Activated T-helper 1 cell treated with anti-CD3 and anti-CD28 coated beads, Interleukin-12 subunit alpha, Interleukin-12 subunit beta, Interleukin-2, Interleukin-4 antibody, amounts not matched to agents 30 ng/mL and 10 ng/mL and 1 ng/mL, durations not matched to agents 14 hours and 24 hours and 36 hours (primary cell): ENCODE measurements at regions not wholly inside any gene's neighbourhood (a gene's known extent, or its start where the extent isn't known, plus 50 kb on each side); places are given as distances from the start of the nearest gene placed in this dataset.

Experiments used
- DNase-seq: peaks from one replicate; pipeline ENCODE4 v3.0.0; 2021; ENCODE audit warnings: low spot score
- H3K27ac Mint-ChIP-seq: one replicate; pipeline ENCODE4 v1.8.0; 2021; ENCODE audit warnings: mild to moderate bottlenecking, mixed read lengths
- H3K27me3 Mint-ChIP-seq: one replicate; pipeline ENCODE4 v1.8.0; 2022; ENCODE audit warnings: mild to moderate bottlenecking, moderate library complexity, mixed read lengths; ENCODE audit not compliant: insufficient read depth
- H3K36me3 Mint-ChIP-seq: one replicate; pipeline ENCODE4 v1.8.0; 2021; ENCODE audit warnings: low read depth, mixed read lengths
- H3K4me1 Mint-ChIP-seq: one replicate; pipeline ENCODE4 v1.8.0; 2021; ENCODE audit warnings: low read depth, mixed read lengths
- H3K4me3 Mint-ChIP-seq: one replicate; pipeline ENCODE4 v1.8.0; 2021; ENCODE audit warnings: mild to moderate bottlenecking, moderate library complexity, mixed read lengths
- H3K9me3 Mint-ChIP-seq: one replicate; pipeline ENCODE4 v1.8.0; 2021; ENCODE audit warnings: mixed read lengths
- intact Hi-C: fragments of 100-400 bp; cut with micrococcal nuclease; formaldehyde crosslinking; loops from one replicate; pipeline ENCODE4 v1.15.1; 2024

DNA sequence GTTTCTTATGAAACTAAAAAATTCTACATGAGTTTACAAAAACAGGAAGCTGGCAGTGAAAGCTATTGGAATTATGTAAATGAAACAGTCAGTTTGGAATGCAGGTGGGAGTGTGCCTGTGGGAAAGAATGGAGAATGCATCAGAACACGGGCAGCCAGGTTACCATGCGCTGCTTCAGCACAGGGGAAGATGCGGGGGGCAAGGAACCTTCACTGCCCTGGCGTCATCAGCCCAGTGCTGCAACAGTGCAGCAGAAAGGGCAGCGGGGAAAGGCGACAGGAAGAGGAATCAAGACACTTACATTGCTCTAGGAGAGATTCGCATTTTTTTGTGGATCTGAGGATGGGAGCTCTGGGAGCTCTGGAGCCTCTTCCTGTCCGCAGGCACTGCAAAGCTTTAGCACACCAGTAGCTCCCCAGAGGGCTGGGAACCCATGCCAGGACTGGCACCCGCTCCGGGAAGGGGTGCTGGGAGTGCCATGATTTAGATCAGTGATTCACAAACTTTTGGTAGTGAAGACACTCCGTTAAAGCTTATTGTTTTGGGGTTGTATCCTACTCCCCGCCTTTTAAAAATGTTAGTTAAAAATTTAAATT lies 64.1 kb upstream of the WDR26 start:
- peaks cover 3% of the 10 kb centered on the region for H3K36me3 Mint-ChIP-seq
- peaks cover 13% of the 10 kb centered on the region for H3K9me3 Mint-ChIP-seq
- peaks cover 1% of the 10 kb centered on the region for H3K27me3 Mint-ChIP-seq
- H3K4me3 Mint-ChIP-seq, result peak overlapping the region; percentile 59
- intact Hi-C loops, result loop anchor here (1.0 to 10.0 kb wide), 12 partner anchors 9 to 966 kb away; partner anchors contain the start of genes CNIH4 and DEGS1
- H3K4me1 Mint-ChIP-seq, result peaks cover 64% of the 10 kb centered on the region
- DNase-seq, result no peak
- H3K27ac Mint-ChIP-seq, result peak overlapping the region; percentile 97

DNA sequence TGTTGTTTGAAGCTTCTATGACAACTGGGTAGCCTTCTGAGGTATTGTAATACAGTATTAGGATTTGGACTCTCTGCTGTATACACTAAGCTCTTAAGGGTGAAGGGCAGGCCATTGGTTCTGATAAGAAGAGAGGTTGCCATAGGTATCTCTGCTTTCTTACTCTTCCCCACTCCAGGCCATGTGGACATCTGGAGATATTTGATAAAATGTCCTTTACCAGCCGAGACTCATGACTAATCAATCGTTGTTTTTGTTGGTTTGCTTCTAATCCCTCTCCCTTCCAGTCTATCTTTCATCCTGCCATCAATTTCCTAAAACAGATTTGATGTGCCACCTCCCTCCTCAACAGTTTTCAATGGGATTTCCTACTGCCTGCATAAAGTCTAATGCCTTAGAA lies 64.6 kb upstream of the WDR26 start:
- H3K36me3 Mint-ChIP-seq, result peaks cover 3% of the 10 kb centered on the region
- peaks cover 68% of the 10 kb centered on the region for H3K4me1 Mint-ChIP-seq
- H3K9me3 Mint-ChIP-seq, result peaks cover 13% of the 10 kb centered on the region

DNA sequence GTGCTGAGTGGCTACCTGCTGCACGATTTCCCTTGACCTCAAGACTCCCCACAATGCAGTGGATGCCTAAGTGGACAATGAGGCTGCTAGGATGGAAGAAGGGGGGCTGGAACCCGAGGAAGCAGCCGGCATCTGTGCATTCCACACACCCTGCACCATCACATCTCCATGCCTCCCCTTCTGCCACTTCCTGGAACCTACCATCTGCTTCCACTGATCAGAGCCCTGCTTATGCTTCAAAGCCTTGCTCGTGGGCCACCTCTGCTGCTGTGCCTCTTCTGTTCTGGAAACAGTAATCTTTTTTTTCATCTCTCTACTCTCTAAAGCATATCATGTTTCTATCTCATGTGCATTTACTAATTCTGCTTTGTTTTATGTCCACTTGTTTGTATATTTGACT lies 66.2 kb upstream of the WDR26 start:
- peaks cover 3% of the 10 kb centered on the region for H3K36me3 Mint-ChIP-seq
- peak overlapping the region; percentile 1 for H3K27ac Mint-ChIP-seq
- H3K4me1 Mint-ChIP-seq, result peaks cover 65% of the 10 kb centered on the region
- peaks cover 13% of the 10 kb centered on the region for H3K9me3 Mint-ChIP-seq
- no peak overlapping the region for H3K4me3 Mint-ChIP-seq
- intact Hi-C loops, result loop anchor here (5.0 kb wide), 1 partner anchor 1377 kb away; no protein-coding TSS in a partner anchor
- peaks cover 1% of the 10 kb centered on the region for H3K27me3 Mint-ChIP-seq
- no peak for DNase-seq

More for the DNA sequence above, 64.6 kb upstream of the WDR26 start:
- H3K27me3 Mint-ChIP-seq, result peaks cover 1% of the 10 kb centered on the region
- H3K4me3 Mint-ChIP-seq, result no peak overlapping the region
- H3K27ac Mint-ChIP-seq, result peak overlapping the region; percentile 80
- DNase-seq, result no peak
- intact Hi-C loops, result loop anchor here (2.0 to 10.0 kb wide), 6 partner anchors 44 to 966 kb away; partner anchors contain the start of genes CNIH4 and DEGS1

DNA sequence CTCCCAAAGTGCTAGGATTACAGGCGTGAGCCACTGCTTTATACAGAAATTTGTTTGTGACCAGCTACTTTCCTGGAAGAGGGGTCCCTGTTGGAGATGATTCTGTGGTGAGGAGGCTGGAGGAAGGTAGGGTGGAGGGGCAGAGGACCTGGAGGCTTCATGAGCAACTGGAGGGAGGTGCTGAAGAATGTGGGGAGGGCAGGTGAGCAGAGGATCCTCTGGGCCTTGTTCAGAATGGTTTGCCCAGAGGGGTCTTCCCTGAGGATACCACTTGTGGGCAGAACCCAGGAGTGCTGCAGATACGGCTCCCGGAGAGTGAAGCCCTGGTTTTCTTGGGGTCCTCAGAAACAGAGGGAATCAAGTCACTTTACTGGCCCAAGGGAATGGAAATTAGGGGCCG lies 67.2 kb upstream of the WDR26 start:
- Mint-ChIP-seq H3K36me3 (peaks cover 3% of the 10 kb centered on the region), H3K4me3 (no peak overlapping the region), H3K4me1 (peaks cover 63% of the 10 kb centered on the region), H3K27me3 (peaks cover 1% of the 10 kb centered on the region), H3K27ac (no peak overlapping the region), H3K9me3 (peaks cover 9% of the 10 kb centered on the region)
- intact Hi-C loops, result loop anchor here (5.0 kb wide), 1 partner anchor 1375 kb away; no protein-coding TSS in a partner anchor
- DNase-seq, result no peak

DNA sequence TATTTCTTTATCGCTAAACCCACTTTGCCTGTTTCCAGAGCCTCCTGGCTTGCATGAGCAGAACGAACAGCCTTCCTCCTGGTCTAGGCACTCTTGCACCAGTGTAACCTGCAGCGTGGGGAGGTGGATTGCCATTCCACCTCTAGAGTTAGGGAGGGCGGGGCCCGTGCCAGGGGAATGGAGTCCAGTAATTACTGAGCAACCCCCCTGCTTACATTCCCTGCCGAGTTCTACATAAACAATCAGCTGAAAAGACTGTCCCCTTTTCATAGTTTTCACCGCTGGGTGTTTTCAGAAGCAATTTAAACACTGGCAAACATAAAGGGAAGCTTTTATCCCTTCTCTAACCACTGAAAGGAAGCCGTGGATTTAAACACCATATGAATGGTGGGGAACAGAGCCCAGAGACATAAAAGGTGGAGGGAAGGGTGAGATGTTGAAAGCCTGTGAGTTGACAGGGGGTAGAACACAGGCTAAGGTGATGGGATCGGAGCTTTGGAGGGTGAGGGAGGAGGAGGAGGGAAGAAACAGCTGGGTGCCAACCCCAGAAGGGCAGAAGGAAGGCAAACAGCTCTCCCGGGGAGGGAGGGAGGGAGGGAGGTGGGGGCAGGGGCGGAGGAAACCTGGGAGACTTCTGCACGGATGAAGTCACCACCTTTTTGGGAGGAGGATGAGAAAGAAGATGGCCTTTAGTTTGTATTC lies 68.0 kb upstream of the WDR26 start:
- DNase-seq, result no peak
- no peak overlapping the region for H3K4me3 Mint-ChIP-seq
- peaks cover 55% of the 10 kb centered on the region for H3K4me1 Mint-ChIP-seq
- H3K27ac Mint-ChIP-seq, result peak overlapping the region; percentile 2
- intact Hi-C loops, result loop anchor here (5.0 kb wide), 1 partner anchor 1375 kb away; no protein-coding TSS in a partner anchor
- H3K27me3 Mint-ChIP-seq, result peaks cover 1% of the 10 kb centered on the region
- H3K36me3 Mint-ChIP-seq, result peaks cover 2% of the 10 kb centered on the region
- H3K9me3 Mint-ChIP-seq, result peaks cover 4% of the 10 kb centered on the region

- H3K27me3 Mint-ChIP-seq, result peaks cover 1% of the 10 kb centered on the region
- DNase-seq, result no peak
- no peaks in the 10 kb centered on the region for H3K36me3 Mint-ChIP-seq
- no peaks in the 10 kb centered on the region for H3K9me3 Mint-ChIP-seq
- intact Hi-C loops, result loop anchor here (5.0 kb wide), 1 partner anchor 1374 kb away; no protein-coding TSS in a partner anchor
- H3K4me1 Mint-ChIP-seq, result peaks cover 47% of the 10 kb centered on the region
- H3K4me3 Mint-ChIP-seq, result peak overlapping the region; percentile 53
- no peak overlapping the region for H3K27ac Mint-ChIP-seq
Observed at GRCh38 chr1:224503161-224504118, 68.8 kb upstream of the WDR26 start.

- no peak overlapping the region for H3K27ac Mint-ChIP-seq
Observed at GRCh38 chr1:224504297-224505041, 69.9 kb upstream of the WDR26 start.

DNA sequence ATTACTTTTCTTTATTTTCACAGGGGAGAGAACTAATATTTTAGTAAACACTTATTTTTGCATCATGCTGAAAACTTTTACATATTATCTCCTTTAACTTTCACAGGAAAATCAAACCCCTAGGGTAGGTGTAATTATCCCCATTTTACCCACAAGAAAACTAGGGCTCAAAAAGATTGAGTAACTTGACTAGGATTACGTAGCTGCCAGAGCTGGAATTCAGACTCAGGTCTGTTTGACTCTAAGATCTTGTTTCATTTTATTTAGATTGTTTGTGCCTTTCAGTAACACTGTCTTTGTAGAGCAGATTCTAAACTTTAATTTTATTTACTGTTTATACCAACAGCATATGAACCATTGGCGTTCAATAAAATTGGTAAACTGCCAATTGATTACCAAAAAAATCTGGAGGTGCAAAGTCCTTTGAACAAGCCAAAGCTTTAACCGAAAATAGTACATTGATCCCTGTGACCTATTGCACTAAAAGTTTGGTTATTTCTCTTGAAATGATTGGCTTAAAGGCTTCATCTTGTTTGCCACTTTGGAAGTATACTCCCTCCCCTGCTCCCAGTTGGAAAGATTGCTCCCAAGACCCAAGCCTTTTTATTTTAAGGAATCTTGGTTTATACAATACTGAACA lies 71.0 kb upstream of the WDR26 start:
- Mint-ChIP-seq H3K27me3 (no peaks in the 10 kb centered on the region), H3K4me1 (peaks cover 46% of the 10 kb centered on the region)
- intact Hi-C loops, result no loop called here

More at GRCh38 chr1:224504297-224505041, 69.9 kb upstream of the WDR26 start:
- no peak overlapping the region for H3K4me3 Mint-ChIP-seq
- no peaks in the 10 kb centered on the region for H3K36me3 Mint-ChIP-seq
- intact Hi-C loops, result loop anchor here (5.0 kb wide), 1 partner anchor 1373 kb away; no protein-coding TSS in a partner anchor
- peaks cover under 1% of the 10 kb centered on the region for H3K27me3 Mint-ChIP-seq
- no peaks in the 10 kb centered on the region for H3K9me3 Mint-ChIP-seq
- no peak for DNase-seq
- H3K4me1 Mint-ChIP-seq, result peaks cover 43% of the 10 kb centered on the region

GRCh38 chr1:224506141-224506814 lies 71.7 kb upstream of the WDR26 start:
- Mint-ChIP-seq H3K9me3 (no peaks in the 10 kb centered on the region), H3K4me1 (peaks cover 46% of the 10 kb centered on the region), H3K36me3 (no peaks in the 10 kb centered on the region), H3K27ac (no peak overlapping the region), H3K4me3 (no peak overlapping the region), H3K27me3 (no peaks in the 10 kb centered on the region)
- intact Hi-C loops, result no loop called here
- no peak for DNase-seq

More for the DNA sequence above, 71.0 kb upstream of the WDR26 start:
- H3K27ac Mint-ChIP-seq, result no peak overlapping the region
- H3K36me3 Mint-ChIP-seq, result no peaks in the 10 kb centered on the region
- H3K4me3 Mint-ChIP-seq, result no peak overlapping the region
- H3K9me3 Mint-ChIP-seq, result no peaks in the 10 kb centered on the region
- DNase-seq, result no peak

DNA sequence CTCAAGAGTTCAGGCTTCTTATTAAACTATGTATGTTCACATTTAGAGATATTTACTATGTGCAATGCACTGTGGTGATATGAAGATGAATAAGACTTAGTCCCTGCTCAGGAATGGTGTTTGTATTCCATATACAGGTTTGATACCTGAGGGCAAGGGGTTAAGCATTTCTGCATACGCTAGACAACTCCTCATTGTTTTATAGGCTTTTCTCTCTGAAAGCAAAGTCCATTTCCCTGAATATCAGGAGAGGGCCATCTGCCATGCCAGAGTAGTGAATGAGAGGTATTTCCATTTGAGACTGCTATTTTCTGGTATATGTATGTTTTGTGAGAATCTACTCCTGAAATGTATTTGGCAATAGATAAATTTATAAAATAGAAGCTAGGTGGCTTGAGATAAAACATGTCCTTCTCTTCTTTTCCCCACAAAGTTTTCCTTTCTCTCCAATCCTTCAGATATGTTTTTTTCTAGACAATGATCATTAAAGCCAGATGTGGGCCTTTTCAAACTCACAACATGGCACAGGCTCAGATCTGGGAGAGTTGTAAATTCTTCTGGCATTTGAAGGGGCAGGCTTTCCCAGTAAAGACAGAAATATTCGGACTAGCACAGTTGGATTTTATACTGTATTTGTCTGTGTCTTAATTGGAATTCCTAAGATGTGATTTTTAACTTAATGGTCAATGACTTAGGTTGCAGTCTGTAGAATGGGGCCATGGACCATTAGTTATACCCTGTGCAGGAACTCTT lies 73.3 kb upstream of the WDR26 start:
- Mint-ChIP-seq H3K9me3 (no peaks in the 10 kb centered on the region), H3K4me1 (peaks cover 36% of the 10 kb centered on the region), H3K4me3 (no peak overlapping the region), H3K36me3 (no peaks in the 10 kb centered on the region), H3K27ac (no peak overlapping the region), H3K27me3 (no peaks in the 10 kb centered on the region)
- DNase-seq, result no peak
- intact Hi-C loops, result no loop called here

DNA sequence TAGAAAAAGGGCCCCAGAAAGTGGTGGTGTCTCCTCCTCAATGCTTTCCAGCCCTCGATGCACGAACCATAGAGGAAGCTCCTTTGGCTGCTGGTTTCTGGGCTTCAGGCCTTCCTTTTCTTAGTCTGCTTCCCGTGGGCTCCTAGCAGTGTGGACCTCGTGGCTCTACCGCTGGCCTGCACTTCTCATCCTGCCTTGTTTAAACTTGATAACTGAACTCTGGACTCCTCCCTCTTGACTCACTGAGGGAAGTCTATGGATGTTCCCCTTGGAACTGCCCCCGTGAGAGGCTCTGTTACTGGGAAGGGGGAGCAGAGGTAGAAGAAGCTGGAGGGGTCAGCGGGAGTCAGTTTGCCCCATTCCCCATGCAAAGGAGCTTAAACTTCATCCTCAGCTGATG lies 75.3 kb upstream of the WDR26 start:
- no peak for DNase-seq
- H3K4me1 Mint-ChIP-seq, result peaks cover 31% of the 10 kb centered on the region
- H3K36me3 Mint-ChIP-seq, result peaks cover 3% of the 10 kb centered on the region
- no peak overlapping the region for H3K27ac Mint-ChIP-seq
- H3K9me3 Mint-ChIP-seq, result no peaks in the 10 kb centered on the region
- intact Hi-C loops, result loop anchor here (5.0 kb wide), 1 partner anchor 112 kb away; no protein-coding TSS in a partner anchor
- no peak overlapping the region for H3K4me3 Mint-ChIP-seq
- no peaks in the 10 kb centered on the region for H3K27me3 Mint-ChIP-seq
